ENCODE measurements at regions not wholly inside any gene's neighbourhood (a gene's known extent, or its start where the extent isn't known, plus 50 kb on each side); places are given as distances from the start of the nearest gene placed in this dataset.

- no peak overlapping the region for H3K27ac ChIP-seq (ENCODE audit: poor library complexity, severe bottlenecking)
- TF ChIP-seq CTCF (IDR thresholded peaks at IDR 0.05; ENCODE audit: poor library complexity, severe bottlenecking): no peak
- no peaks in the 10 kb centered on the region for H3K27me3 ChIP-seq (ENCODE audit: insufficient read depth, poor library complexity, severe bottlenecking)
- H3K36me3 ChIP-seq (ENCODE audit: low read depth): no peaks in the 10 kb centered on the region
- peaks cover 7% of the 10 kb centered on the region for H3K4me1 ChIP-seq (ENCODE audit: insufficient read depth, poor library complexity, severe bottlenecking)
- no peak overlapping the region for H3K4me3 ChIP-seq (ENCODE audit: severe bottlenecking)
- ATAC-seq (ENCODE audit: low read depth) (no peak), DNase-seq (ENCODE audit: low spot score) (no peak)
- H3K9me3 ChIP-seq (ENCODE audit: severe bottlenecking): no peaks in the 10 kb centered on the region
These were observed 715.3 kb downstream of the INHBA start for GRCh38 chr7:40987571-40987970.

- no peak for DNase-seq (ENCODE audit: low spot score)
- Histone ChIP-seq H3K27ac (ENCODE audit: poor library complexity, severe bottlenecking) (peak overlapping the region; percentile 27), H3K4me3 (ENCODE audit: severe bottlenecking) (no peak overlapping the region), H3K27me3 (ENCODE audit: insufficient read depth, poor library complexity, severe bottlenecking) (no peaks in the 10 kb centered on the region), H3K36me3 (ENCODE audit: low read depth) (no peaks in the 10 kb centered on the region), H3K4me1 (ENCODE audit: insufficient read depth, poor library complexity, severe bottlenecking) (peaks cover 7% of the 10 kb centered on the region), H3K9me3 (ENCODE audit: severe bottlenecking) (no peaks in the 10 kb centered on the region)
- peak; percentile 89 for ATAC-seq (ENCODE audit: low read depth)
- TF ChIP-seq CTCF (IDR thresholded peaks at IDR 0.05; ENCODE audit: poor library complexity, severe bottlenecking): no peak
These were observed 716.5 kb downstream of the INHBA start for GRCh38 chr7:40986351-40986873.

- no peak overlapping the region for H3K27ac ChIP-seq (ENCODE audit: poor library complexity, severe bottlenecking)
- H3K36me3 ChIP-seq (ENCODE audit: low read depth): no peaks in the 10 kb centered on the region
- H3K4me3 ChIP-seq (ENCODE audit: severe bottlenecking): no peak overlapping the region
- no peaks in the 10 kb centered on the region for H3K9me3 ChIP-seq (ENCODE audit: severe bottlenecking)
- no peak for ATAC-seq (ENCODE audit: low read depth)
- no peaks in the 10 kb centered on the region for H3K27me3 ChIP-seq (ENCODE audit: insufficient read depth, poor library complexity, severe bottlenecking)
- peaks cover 7% of the 10 kb centered on the region for H3K4me1 ChIP-seq (ENCODE audit: insufficient read depth, poor library complexity, severe bottlenecking)
- TF ChIP-seq CTCF (IDR thresholded peaks at IDR 0.05; ENCODE audit: poor library complexity, severe bottlenecking): no peak
- no peak for DNase-seq (ENCODE audit: low spot score)
These were observed 719.8 kb downstream of the INHBA start for GRCh38 chr7:40983111-40983510.

GRCh38 chr7:40979296-40979695 lies 723.6 kb downstream of the INHBA start:
- Histone ChIP-seq H3K4me3 (ENCODE audit: severe bottlenecking) (no peak overlapping the region), H3K27me3 (ENCODE audit: insufficient read depth, poor library complexity, severe bottlenecking) (no peaks in the 10 kb centered on the region), H3K4me1 (ENCODE audit: insufficient read depth, poor library complexity, severe bottlenecking) (no peaks in the 10 kb centered on the region), H3K9me3 (ENCODE audit: severe bottlenecking) (no peaks in the 10 kb centered on the region), H3K27ac (ENCODE audit: poor library complexity, severe bottlenecking) (no peak overlapping the region), H3K36me3 (ENCODE audit: low read depth) (no peaks in the 10 kb centered on the region)
- ATAC-seq (ENCODE audit: low read depth): no peak
- DNase-seq (ENCODE audit: low spot score): no peak
- no peak for TF ChIP-seq CTCF (IDR thresholded peaks at IDR 0.05; ENCODE audit: poor library complexity, severe bottlenecking)

- TF ChIP-seq CTCF (IDR thresholded peaks at IDR 0.05; ENCODE audit: poor library complexity, severe bottlenecking): no peak
- no peaks in the 10 kb centered on the region for H3K4me1 ChIP-seq (ENCODE audit: insufficient read depth, poor library complexity, severe bottlenecking)
- H3K27me3 ChIP-seq (ENCODE audit: insufficient read depth, poor library complexity, severe bottlenecking): no peaks in the 10 kb centered on the region
- no peaks in the 10 kb centered on the region for H3K36me3 ChIP-seq (ENCODE audit: low read depth)
- no peak overlapping the region for H3K4me3 ChIP-seq (ENCODE audit: severe bottlenecking)
- ATAC-seq (ENCODE audit: low read depth): no peak
- no peak for DNase-seq (ENCODE audit: low spot score)
- no peak overlapping the region for H3K27ac ChIP-seq (ENCODE audit: poor library complexity, severe bottlenecking)
- H3K9me3 ChIP-seq (ENCODE audit: severe bottlenecking): no peaks in the 10 kb centered on the region
These were observed 724.8 kb downstream of the INHBA start for GRCh38 chr7:40978047-40978446.
